AG10803 (cell line): ENCODE measurements at regions not wholly inside any gene's neighbourhood (a gene's known extent, or its start where the extent isn't known, plus 50 kb on each side); places are given as distances from the start of the nearest gene placed in this dataset.
A peak's percentile ranks its signal among the peaks of the same experiment; 100 is the strongest.

ENCODE experiments used
- DNase-seq: peaks from one replicate; pipeline ENCODE4 v3.0.0; 2010; ENCODE audit warnings: low read depth
- H3K4me3 ChIP-seq: 2 replicates; pipeline ENCODE4 v1.5.1; 2011; ENCODE audit warnings: mild to moderate bottlenecking, low read length, control low read depth
- TF ChIP-seq, protein P1 (sequence below): conservative IDR thresholded peaks from 2 replicates; pipeline ENCODE4 v1.5.1; 2011; ENCODE audit warnings: mild to moderate bottlenecking, low read length, control low read depth, inconsistent platforms

DNA sequence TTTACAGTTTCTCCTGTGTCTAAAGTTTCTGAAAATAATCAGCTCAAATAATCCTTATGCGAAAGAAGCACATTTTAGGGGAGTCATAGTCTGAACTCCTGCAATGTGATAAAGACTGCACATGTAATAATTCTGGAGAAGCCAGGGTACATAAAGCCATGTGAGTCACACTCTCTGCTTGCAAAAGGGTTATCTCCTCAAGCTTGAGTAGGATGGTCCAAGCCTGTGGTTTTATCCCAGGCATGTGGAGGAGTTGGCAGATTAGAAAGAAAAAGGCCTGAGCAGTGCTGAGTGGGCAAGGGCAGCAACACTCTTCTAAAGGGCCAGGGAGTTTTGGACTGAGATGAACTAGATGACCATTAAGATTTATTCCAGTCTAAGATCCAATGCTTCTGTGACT is 220.4 kb downstream of the RHOU start:
- no peak overlapping the region for H3K4me3 ChIP-seq
- DNase-seq = peak; percentile 49
- TF ChIP-seq, protein P1, sequence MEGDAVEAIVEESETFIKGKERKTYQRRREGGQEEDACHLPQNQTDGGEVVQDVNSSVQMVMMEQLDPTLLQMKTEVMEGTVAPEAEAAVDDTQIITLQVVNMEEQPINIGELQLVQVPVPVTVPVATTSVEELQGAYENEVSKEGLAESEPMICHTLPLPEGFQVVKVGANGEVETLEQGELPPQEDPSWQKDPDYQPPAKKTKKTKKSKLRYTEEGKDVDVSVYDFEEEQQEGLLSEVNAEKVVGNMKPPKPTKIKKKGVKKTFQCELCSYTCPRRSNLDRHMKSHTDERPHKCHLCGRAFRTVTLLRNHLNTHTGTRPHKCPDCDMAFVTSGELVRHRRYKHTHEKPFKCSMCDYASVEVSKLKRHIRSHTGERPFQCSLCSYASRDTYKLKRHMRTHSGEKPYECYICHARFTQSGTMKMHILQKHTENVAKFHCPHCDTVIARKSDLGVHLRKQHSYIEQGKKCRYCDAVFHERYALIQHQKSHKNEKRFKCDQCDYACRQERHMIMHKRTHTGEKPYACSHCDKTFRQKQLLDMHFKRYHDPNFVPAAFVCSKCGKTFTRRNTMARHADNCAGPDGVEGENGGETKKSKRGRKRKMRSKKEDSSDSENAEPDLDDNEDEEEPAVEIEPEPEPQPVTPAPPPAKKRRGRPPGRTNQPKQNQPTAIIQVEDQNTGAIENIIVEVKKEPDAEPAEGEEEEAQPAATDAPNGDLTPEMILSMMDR = no peak

GRCh38 chr1:228956864-228957263 is 221.6 kb downstream of the RHOU start:
- DNase-seq = no peak
- H3K4me3 ChIP-seq = no peak overlapping the region
- TF ChIP-seq, protein P1 = no peak

DNA sequence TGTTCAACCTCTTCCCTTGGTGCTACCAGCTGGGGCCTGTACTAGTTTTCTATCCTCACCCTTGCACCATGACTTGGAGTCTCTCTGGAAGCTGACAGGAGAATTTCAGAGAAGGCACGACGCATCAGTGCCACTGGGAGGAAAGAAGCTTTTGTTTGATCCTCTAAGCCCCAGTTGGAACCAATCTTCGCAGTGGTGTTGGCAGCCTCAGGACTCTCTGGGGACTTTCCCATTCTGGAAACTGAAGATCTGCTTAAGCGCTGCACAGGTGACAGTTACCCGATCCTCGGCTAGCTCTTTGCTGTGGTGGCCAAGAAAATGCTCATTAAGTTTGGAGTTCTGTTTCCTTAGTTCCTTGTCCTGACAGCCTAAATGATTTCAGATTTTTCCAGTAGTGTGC is 222.3 kb downstream of the RHOU start:
- DNase-seq = no peak
- TF ChIP-seq, protein P1 = no peak
- H3K4me3 ChIP-seq = no peak overlapping the region

GRCh38 chr1:228958121-228958520 is 222.8 kb downstream of the RHOU start:
- H3K4me3 ChIP-seq = no peak overlapping the region
- TF ChIP-seq, protein P1 = no peak
- DNase-seq = no peak

GRCh38 chr1:228958741-228959140 is 223.5 kb downstream of the RHOU start:
- TF ChIP-seq, protein P1 = no peak

GRCh38 chr1:228960705-228961104 is 225.4 kb downstream of the RHOU start:
- TF ChIP-seq, protein P1 = no peak
- no peak overlapping the region for H3K4me3 ChIP-seq
- no peak for DNase-seq

More at GRCh38 chr1:228958741-228959140, 223.5 kb downstream of the RHOU start:
- H3K4me3 ChIP-seq = no peak overlapping the region
- no peak for DNase-seq

GRCh38 chr1:228961511-228961910 is 226.2 kb downstream of the RHOU start:
- DNase-seq = no peak
- TF ChIP-seq, protein P1 = no peak
- H3K4me3 ChIP-seq = no peak overlapping the region
